HFF-Myc (cell line): ENCODE measurements at regions not wholly inside any gene's neighbourhood (a gene's known extent, or its start where the extent isn't known, plus 50 kb on each side); places are given as distances from the start of the nearest gene placed in this dataset.
"Not testable (repeated sequence)": the region's sequence is repeated elsewhere in the genome, so short reads cannot be mapped to it uniquely, and the experiment has no call there.

ENCODE experiments used
- DNase-seq: peaks from one replicate; pipeline ENCODE4 v3.0.0-alpha.2; 2011; ENCODE audit warnings: low read depth; ENCODE audit errors: extremely low read depth
- H3K4me3 ChIP-seq: replicated peaks from 2 replicates; pipeline ENCODE4 v1.5.1; 2011; ENCODE audit warnings: low read depth, mild to moderate bottlenecking, control low read depth, low read length
- TF ChIP-seq, protein P1 (sequence below): IDR thresholded peaks from 2 replicates; pipeline ENCODE4 v1.5.1; 2012; ENCODE audit warnings: mild to moderate bottlenecking, low read depth, low read length, control low read depth; ENCODE audit errors: missing control alignments

DNA sequence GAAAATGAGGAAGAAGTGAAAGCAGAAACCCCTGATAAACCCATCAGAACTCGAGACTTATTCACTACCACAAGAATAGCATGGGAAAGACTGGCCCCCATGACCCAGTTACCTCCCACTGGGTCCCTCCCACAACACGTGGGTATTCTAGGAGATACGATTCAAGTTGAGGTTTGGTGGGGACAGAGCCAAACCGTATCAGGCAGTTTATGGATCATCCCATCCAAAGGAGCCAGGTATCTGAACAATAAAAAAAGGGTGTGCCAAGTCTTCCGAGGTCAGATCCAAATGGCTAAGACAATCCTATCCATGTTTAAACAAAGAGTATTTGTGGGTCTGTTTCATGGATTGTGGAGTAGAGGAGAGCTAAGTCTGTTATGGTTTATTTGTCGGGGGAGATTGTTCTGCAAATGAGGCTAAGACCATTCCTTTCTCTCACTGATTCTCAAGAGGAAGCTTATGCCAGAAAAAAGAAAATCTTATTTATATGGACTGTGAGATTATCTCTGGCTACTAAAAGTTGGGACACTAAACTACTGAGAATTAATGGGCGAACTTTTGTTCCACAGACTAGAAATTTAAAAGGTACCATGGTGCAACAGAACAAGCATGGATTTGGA lies 203.7 kb downstream of the IPMK start:
- no peak overlapping the region for H3K4me3 ChIP-seq
- DNase-seq: no peak
- TF ChIP-seq, protein P1, sequence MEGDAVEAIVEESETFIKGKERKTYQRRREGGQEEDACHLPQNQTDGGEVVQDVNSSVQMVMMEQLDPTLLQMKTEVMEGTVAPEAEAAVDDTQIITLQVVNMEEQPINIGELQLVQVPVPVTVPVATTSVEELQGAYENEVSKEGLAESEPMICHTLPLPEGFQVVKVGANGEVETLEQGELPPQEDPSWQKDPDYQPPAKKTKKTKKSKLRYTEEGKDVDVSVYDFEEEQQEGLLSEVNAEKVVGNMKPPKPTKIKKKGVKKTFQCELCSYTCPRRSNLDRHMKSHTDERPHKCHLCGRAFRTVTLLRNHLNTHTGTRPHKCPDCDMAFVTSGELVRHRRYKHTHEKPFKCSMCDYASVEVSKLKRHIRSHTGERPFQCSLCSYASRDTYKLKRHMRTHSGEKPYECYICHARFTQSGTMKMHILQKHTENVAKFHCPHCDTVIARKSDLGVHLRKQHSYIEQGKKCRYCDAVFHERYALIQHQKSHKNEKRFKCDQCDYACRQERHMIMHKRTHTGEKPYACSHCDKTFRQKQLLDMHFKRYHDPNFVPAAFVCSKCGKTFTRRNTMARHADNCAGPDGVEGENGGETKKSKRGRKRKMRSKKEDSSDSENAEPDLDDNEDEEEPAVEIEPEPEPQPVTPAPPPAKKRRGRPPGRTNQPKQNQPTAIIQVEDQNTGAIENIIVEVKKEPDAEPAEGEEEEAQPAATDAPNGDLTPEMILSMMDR: no peak

DNA sequence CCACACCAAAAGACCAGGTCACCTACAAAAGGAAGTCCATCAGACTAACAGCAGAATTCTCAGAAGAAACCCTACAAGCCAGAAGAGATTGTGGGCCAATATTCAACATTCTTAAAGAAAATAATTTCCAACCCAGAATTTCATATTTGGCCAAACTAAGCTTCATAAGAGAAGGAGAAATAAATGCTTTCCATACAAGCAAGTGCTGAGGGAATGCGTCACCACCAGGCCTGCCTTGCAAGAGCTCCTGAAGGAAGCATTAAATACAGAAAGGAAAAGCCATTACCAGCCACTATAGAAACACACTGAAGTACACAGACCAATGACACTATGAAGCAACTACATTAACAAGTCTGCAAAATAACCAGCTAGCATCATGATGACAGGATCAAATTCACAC lies 209.0 kb downstream of the IPMK start:
- TF ChIP-seq, protein P1: peak; percentile 26
- not testable (repeated sequence) for H3K4me3 ChIP-seq, DNase-seq

DNA sequence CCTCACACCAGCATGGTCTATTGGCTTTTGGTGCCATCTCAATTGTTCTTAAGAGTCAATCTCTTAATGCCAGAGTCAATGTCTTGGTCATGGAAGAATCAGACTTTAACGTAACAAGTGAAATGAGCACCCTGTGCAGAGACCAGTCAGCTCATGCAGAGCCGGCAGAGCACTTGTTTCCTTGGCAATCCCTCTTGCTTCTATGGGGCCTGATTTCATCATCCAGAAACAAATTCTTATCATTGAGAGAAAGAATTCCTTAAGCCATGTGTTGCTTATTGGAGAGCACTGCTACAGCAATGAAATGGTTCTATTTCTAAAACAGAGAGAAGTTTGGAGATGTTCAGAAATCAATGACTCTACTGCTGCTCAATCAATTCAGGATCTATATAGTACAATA lies 212.8 kb downstream of the IPMK start:
- no peak overlapping the region for H3K4me3 ChIP-seq
- DNase-seq: no peak
- TF ChIP-seq, protein P1: no peak

DNA sequence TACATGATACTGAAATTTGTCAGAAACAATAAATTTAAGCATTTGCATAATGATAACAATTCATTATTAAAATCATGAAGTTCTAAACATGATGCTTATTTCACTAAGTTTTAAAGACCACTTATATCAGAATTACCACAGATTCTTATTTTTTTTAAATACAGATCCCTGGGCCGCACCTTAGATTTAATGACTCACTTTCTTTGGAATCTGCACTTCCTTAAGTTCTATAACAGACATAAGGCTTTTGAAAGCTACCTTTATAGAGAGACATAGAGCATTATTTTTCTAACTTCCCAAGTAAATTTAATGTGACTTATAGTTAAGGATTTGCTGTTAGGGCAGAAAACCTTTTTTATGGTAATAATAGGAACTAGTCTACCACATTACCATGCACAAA lies 214.9 kb downstream of the IPMK start:
- no peak overlapping the region for H3K4me3 ChIP-seq
- DNase-seq: no peak
- TF ChIP-seq, protein P1: no peak

DNA sequence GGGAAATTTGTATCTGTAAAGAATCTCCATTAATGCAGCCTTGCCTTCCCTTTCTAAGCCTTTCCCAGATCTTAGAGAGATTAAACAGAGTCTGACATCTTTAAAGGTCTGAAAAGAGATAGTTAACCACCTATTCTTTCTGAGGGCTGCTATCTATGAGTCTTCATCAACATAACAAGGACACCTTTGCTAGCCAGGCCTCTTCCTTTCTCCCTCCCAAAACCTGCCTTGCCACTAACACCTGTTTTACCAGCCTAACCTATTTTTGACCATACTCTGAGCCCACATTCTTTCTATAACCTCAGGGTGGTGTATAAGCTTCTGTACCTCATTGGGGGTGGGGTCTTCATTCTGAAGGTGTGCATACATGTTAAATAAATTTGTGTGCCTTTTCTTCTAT lies 217.1 kb downstream of the IPMK start:
- no peak for DNase-seq
- H3K4me3 ChIP-seq: no peak overlapping the region
- TF ChIP-seq, protein P1: no peak

DNA sequence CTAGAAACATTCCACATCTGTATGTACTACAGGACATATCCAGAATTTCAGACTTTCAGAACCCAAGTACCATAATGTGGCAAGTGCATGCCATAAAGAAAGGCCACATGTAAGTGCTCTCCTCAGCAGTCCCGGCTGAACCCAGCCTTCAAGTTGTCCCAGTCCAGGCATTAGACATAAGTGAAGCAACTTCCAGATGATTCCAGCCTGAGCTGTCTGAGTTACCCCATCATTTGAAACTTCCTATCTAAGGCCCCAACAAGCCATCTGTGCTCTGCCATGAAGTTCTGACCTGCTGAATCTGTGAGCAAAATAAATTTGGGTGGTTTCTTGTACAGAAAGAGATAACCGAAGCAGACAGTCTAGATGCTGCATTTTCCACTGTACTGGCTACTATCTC lies 218.8 kb downstream of the IPMK start:
- TF ChIP-seq, protein P1: no peak
- no peak for DNase-seq
- H3K4me3 ChIP-seq: no peak overlapping the region

DNA sequence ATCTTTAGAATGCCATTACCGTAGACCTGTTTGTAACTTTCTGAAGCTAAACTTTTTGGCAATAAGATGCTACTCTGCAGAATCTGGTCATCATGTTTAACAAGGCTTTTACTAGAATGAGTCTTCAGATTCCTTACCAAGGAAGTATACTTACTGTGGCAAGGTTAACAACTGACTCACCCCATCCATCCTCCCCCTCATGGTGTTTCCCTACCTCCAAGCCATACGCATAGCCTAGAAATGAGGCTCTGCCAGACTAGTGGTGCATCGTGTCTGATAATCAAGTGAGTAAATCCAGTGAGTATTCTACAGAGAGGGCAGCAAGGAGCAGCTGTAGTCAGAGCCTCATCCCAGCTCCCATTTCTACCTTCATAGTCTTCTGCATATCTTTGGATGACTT lies 223.6 kb downstream of the IPMK start:
- peak; percentile 46 for DNase-seq
- TF ChIP-seq, protein P1: no peak
- H3K4me3 ChIP-seq: no peak overlapping the region
